Ectodermal cell (in vitro differentiated cells): ENCODE measurements at regions not wholly inside any gene's neighbourhood (a gene's known extent, or its start where the extent isn't known, plus 50 kb on each side); places are given as distances from the start of the nearest gene placed in this dataset.

ENCODE experiments used
- H3K27ac ChIP-seq: 2 replicates; pipeline ENCODE4 v1.7.0; 2013; ENCODE audit warnings: mild to moderate bottlenecking, low read depth, low read length; ENCODE audit not compliant: insufficient read depth, poor library complexity, severe bottlenecking
- H3K27me3 ChIP-seq: 2 replicates; pipeline ENCODE4 v1.7.0; 2013; ENCODE audit warnings: mild to moderate bottlenecking, low read length; ENCODE audit not compliant: insufficient read depth, control insufficient read depth, poor library complexity, severe bottlenecking
- H3K36me3 ChIP-seq: one replicate; pipeline ENCODE4 v1.7.0; 2013; ENCODE audit warnings: low read length; ENCODE audit not compliant: control insufficient read depth, insufficient read depth
- H3K4me1 ChIP-seq: one replicate; pipeline ENCODE4 v1.7.0; 2013; ENCODE audit warnings: low read length; ENCODE audit not compliant: control insufficient read depth, insufficient read depth
- H3K4me3 ChIP-seq: 2 replicates; pipeline ENCODE4 v1.7.0; 2013; ENCODE audit warnings: low read depth, low read length, control low read depth; ENCODE audit not compliant: insufficient read depth
- H3K9me3 ChIP-seq: 2 replicates; pipeline ENCODE4 v1.7.0; 2013; ENCODE audit warnings: mild to moderate bottlenecking, low read length, moderate library complexity; ENCODE audit not compliant: control insufficient read depth
- WGBS, 2 experiments: methylation state at CpG; one replicate each; pipeline ENCODE4 v1.1.7; 2013; ENCODE audit warnings: missing lambda C conversion rate in 2 of 2; 5-methylcytosine and 5-hydroxymethylcytosine counted together

- H3K36me3 ChIP-seq = no peaks in the 10 kb centered on the region
- H3K4me1 ChIP-seq = no peaks in the 10 kb centered on the region
- H3K9me3 ChIP-seq = no peaks in the 10 kb centered on the region
- H3K27ac ChIP-seq = no peak overlapping the region
- WGBS, 2 experiments = 90% methylated on average over 2 of the region's 2 CpGs; no CpG with 5 or more reads in 1 of the 2 experiments
- H3K27me3 ChIP-seq = no peaks in the 10 kb centered on the region
- H3K4me3 ChIP-seq = no peak overlapping the region
Measured at GRCh38 chr4:177951026-177951425, 508.8 kb upstream of the AGA start.

GRCh38 chr4:177952723-177953122, 510.5 kb upstream of the AGA start:
- Histone ChIP-seq H3K9me3 (no peaks in the 10 kb centered on the region), H3K4me1 (no peaks in the 10 kb centered on the region), H3K4me3 (no peak overlapping the region), H3K27me3 (no peaks in the 10 kb centered on the region), H3K36me3 (no peaks in the 10 kb centered on the region), H3K27ac (no peak overlapping the region)
- no CpG with 5 or more reads among the region's 2 CpGs for WGBS, 2 experiments

DNA sequence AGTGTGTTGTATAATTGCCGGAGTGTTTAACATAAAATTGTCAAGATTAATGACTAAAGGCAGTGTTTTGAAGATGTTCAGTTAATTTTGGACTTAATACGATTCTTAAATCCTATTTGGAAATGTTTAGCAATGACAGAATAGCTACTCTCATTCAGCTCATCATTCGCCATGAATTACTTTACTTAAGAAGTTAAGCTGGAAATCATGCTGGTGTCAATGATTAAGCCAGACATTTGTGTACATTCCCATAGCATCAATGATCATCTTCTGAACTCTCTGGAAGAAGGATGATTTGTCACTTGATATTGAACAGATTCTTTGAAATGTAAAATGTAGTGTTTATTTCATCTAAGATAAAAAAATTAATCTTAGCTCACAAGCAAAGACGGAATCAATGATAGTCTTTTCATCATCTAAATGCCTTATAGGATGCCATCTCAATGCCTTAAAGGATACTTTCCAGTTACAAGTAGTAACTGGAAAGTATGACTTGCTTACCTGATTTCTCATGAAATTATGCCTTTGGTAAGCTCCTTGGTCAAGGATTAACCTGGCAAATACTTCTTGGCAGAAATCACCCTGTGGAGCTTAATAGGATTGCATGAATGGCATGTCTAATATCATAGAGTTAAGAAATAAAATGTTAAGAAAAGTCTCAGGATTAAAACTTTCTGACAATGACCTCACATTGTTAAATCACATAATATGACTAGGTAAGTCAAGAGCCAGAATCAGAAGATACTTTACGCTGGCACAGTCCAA, 515.5 kb upstream of the AGA start:
- Histone ChIP-seq H3K36me3 (no peaks in the 10 kb centered on the region), H3K4me1 (no peaks in the 10 kb centered on the region), H3K9me3 (no peaks in the 10 kb centered on the region), H3K4me3 (no peak overlapping the region), H3K27ac (no peak overlapping the region), H3K27me3 (no peaks in the 10 kb centered on the region)
- 91 to 94% methylated on average over 3 to 5 of the region's 5 CpGs for WGBS, 2 experiments

GRCh38 chr4:177960566-177960965, 518.3 kb upstream of the AGA start:
- WGBS, 2 experiments = 89 to 100% methylated on average over 1 to 2 of the region's 2 CpGs

DNA sequence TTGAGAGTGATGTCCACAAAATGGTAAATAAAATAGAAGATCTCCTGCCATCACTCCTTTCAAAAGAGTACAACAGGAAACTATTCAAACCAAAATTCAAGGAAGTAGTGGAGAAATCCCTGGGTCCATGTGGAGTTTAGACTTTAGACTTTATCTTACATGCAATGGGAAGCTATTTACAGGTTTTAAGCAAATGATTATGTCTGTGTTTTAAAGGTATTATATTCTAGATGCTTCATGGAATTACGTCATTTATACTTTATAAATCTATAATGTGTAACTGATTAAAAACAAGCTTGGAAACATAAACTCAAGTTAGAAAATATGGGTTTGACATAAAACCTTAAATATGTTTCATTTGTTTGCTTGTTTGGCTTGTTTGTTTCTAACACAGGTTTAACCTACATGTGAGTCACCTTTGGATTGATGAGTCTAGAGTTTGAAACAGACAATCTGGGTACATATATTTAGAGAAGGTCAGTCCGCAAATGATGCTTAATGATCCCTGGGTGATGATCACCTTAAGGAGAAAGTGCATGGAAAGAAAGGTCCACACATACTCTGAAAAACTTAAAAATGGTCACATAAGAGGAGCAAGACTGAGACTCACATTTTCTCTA, 519.6 kb upstream of the AGA start:
- Histone ChIP-seq H3K4me3 (no peak overlapping the region), H3K9me3 (no peaks in the 10 kb centered on the region), H3K4me1 (no peaks in the 10 kb centered on the region), H3K36me3 (no peaks in the 10 kb centered on the region), H3K27ac (no peak overlapping the region), H3K27me3 (no peaks in the 10 kb centered on the region)
- WGBS, 2 experiments = 100% methylated on average over 1 of the region's 2 CpGs

More at GRCh38 chr4:177960566-177960965, 518.3 kb upstream of the AGA start:
- Histone ChIP-seq H3K4me1 (no peaks in the 10 kb centered on the region), H3K27me3 (no peaks in the 10 kb centered on the region), H3K9me3 (no peaks in the 10 kb centered on the region), H3K27ac (no peak overlapping the region), H3K36me3 (no peaks in the 10 kb centered on the region), H3K4me3 (no peak overlapping the region)

DNA sequence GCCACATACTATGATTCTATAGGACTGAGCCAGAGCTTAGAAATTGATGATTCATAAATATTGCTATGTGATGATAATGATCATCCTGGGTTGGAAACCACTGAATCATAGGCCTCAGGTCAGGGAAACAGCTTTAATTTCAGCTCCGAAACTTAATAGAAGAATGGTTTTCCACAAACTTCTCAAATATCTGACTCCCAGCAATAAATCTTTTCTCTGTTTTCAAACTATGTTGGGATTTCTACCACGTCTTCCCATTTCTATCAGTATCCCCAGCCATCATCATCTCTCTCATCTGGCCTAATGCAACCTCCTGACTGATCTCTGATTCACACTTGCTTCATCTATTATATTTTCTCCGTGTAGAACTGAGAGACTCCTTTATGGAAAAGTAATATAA, 521.8 kb upstream of the AGA start:
- 88 to 94% methylated on average over 2 to 3 of the region's 3 CpGs for WGBS, 2 experiments
- no peaks in the 10 kb centered on the region for H3K36me3 ChIP-seq

GRCh38 chr4:177964693-177965168, 522.5 kb upstream of the AGA start:
- no peaks in the 10 kb centered on the region for H3K9me3 ChIP-seq
- no peaks in the 10 kb centered on the region for H3K36me3 ChIP-seq
- no peaks in the 10 kb centered on the region for H3K4me1 ChIP-seq
- no peak overlapping the region for H3K27ac ChIP-seq
- H3K4me3 ChIP-seq = no peak overlapping the region
- no peaks in the 10 kb centered on the region for H3K27me3 ChIP-seq
- WGBS, 2 experiments = 50 to 90% methylated on average over 1 to 2 of the region's 2 CpGs

More for the DNA sequence above, 521.8 kb upstream of the AGA start:
- Histone ChIP-seq H3K4me3 (no peak overlapping the region), H3K27me3 (no peaks in the 10 kb centered on the region), H3K4me1 (no peaks in the 10 kb centered on the region), H3K9me3 (no peaks in the 10 kb centered on the region), H3K27ac (no peak overlapping the region)

DNA sequence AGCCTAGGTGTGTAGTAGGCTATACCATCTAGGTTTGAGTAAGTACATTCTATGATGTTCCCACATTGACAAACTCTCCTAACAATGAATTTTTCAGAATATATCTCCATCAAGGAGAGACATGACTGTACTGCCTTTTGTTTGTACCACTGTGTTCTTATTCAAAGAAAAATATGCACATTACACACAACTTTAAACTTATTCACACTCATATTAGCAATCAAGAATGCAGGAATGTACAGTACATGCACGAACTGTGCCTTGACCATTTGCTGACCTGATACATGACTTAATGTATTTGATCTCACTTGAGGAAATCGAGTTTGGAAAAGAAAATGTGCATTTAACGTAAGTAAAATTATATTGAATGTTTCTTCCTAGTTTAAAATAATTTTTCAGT, 525.1 kb upstream of the AGA start:
- Histone ChIP-seq H3K27me3 (no peaks in the 10 kb centered on the region), H3K9me3 (no peaks in the 10 kb centered on the region), H3K4me1 (no peaks in the 10 kb centered on the region), H3K4me3 (no peak overlapping the region), H3K36me3 (no peaks in the 10 kb centered on the region), H3K27ac (no peak overlapping the region)
- 44 to 83% methylated on average over 1 to 2 of the region's 3 CpGs for WGBS, 2 experiments

DNA sequence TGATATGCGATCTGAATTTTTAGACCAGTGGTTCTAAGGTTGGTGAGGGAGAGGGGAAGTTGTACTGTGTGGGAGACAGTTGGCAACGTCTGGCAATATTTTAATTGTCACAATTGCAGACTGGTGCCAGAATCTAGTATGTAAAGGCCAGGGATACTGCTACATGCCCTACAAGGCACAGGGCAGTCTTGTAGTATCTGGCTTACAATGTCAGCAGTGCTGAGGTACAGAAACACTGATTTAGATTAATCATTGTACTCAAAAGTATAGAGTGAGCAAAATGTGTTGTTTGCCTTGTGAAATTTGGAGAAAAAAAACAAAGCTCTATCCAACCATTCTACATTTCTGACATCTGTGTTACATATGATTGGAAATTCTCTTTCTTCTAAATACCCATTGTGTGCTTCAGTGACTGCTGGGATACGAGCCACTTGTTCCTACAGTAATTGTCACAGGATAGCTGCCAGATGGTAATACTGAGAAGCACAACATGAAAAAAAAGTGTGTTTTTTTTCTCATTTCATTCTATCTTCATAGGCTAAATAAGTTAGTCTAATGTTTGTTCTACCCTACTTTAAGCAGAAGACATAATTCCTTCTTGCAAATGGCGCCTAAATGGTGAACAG, 526.7 kb upstream of the AGA start:
- Histone ChIP-seq H3K4me3 (no peak overlapping the region), H3K36me3 (no peaks in the 10 kb centered on the region), H3K9me3 (no peaks in the 10 kb centered on the region), H3K27ac (no peak overlapping the region), H3K27me3 (no peaks in the 10 kb centered on the region), H3K4me1 (no peaks in the 10 kb centered on the region)
- WGBS, 2 experiments = 94 to 95% methylated on average over 3 to 4 of the region's 4 CpGs

GRCh38 chr4:177974461-177974860, 532.2 kb upstream of the AGA start:
- Histone ChIP-seq H3K27ac (no peak overlapping the region), H3K4me3 (no peak overlapping the region), H3K9me3 (no peaks in the 10 kb centered on the region), H3K4me1 (no peaks in the 10 kb centered on the region), H3K27me3 (no peaks in the 10 kb centered on the region), H3K36me3 (no peaks in the 10 kb centered on the region)
- WGBS, 2 experiments = 60 to 100% methylated on average over 1 of the region's 1 CpG
